GM23338 (cell line): ENCODE measurements at regions not wholly inside any gene's neighbourhood (a gene's known extent, or its start where the extent isn't known, plus 50 kb on each side); places are given as distances from the start of the nearest gene placed in this dataset.
"Not testable (repeated sequence)": the region's sequence is repeated elsewhere in the genome, so short reads cannot be mapped to it uniquely, and the experiment has no call there.

Experiments used
- ATAC-seq: fragments of 200-7000 bp; cut with Tn5 transposase; 3 replicates; pipeline ENCODE4 v1.9.1; 2020
- DNase-seq: peaks from one replicate; pipeline ENCODE4 v3.0.0-alpha.2; 2015; ENCODE audit warnings: low spot score
- H2AFZ ChIP-seq: fragments of 200-600 bp; sonication (generic); 2 replicates; pipeline ENCODE4 v1.8.0; 2016; ENCODE audit warnings: antibody characterized with exemption, mild to moderate bottlenecking, moderate library complexity
- H3F3A ChIP-seq: fragments of 200-600 bp; sonication (generic); replicated peaks from 2 replicates; pipeline ENCODE4 v1.8.0; 2017; ENCODE audit warnings: antibody characterized with exemption, mixed run types, low read depth
- H3K27ac ChIP-seq: fragments of 200-600 bp; sonication (generic); 2 replicates; pipeline ENCODE4 v1.6.1; 2016; ENCODE audit warnings: low read depth
- H3K27me3 ChIP-seq: fragments of 200-600 bp; sonication (generic); 2 replicates; pipeline ENCODE4 v1.8.0; 2016; ENCODE audit warnings: mild to moderate bottlenecking, mixed run types, moderate library complexity; ENCODE audit not compliant: insufficient read depth
- H3K36me3 ChIP-seq: fragments of 200-600 bp; sonication (generic); 2 replicates; pipeline ENCODE4 v1.8.0; 2016; ENCODE audit warnings: mild to moderate bottlenecking; ENCODE audit not compliant: insufficient read depth
- H3K4me1 ChIP-seq: fragments of 200-600 bp; sonication (generic); 2 replicates; pipeline ENCODE4 v1.8.0; 2016; ENCODE audit warnings: mild to moderate bottlenecking, moderate library complexity; ENCODE audit not compliant: insufficient read depth
- H3K4me2 ChIP-seq: fragments of 200-600 bp; sonication (generic); 2 replicates; pipeline ENCODE4 v1.7.1; 2017; ENCODE audit warnings: mixed run types
- H3K4me3 ChIP-seq: fragments of 200-600 bp; sonication (generic); 2 replicates; pipeline ENCODE4 v1.6.1; 2016; ENCODE audit warnings: mixed run types
- H3K79me2 ChIP-seq: fragments of 200-600 bp; sonication (generic); replicated peaks from 2 replicates; pipeline ENCODE4 v1.8.0; 2017; ENCODE audit warnings: mild to moderate bottlenecking; ENCODE audit not compliant: insufficient read depth
- H3K9me2 ChIP-seq: fragments of 200-600 bp; sonication (generic); 2 replicates; pipeline ENCODE4 v1.8.0; 2017; ENCODE audit not compliant: insufficient read depth
- H4K20me1 ChIP-seq: fragments of 200-600 bp; sonication (generic); replicated peaks from 2 replicates; pipeline ENCODE4 v1.8.0; 2017; ENCODE audit warnings: mild to moderate bottlenecking; ENCODE audit not compliant: insufficient read depth
- H3K27ac Mint-ChIP-seq: 2 replicates; pipeline ENCODE4 v1.8.0; 2020; ENCODE audit warnings: inconsistent platforms, mild to moderate bottlenecking, moderate library complexity, mixed read lengths
- H3K27me3 Mint-ChIP-seq: 3 replicates; pipeline ENCODE4 v1.8.0; 2022; ENCODE audit warnings: low read depth, mild to moderate bottlenecking, moderate library complexity, mixed read lengths, inconsistent platforms; ENCODE audit not compliant: insufficient read depth, poor library complexity
- H3K36me3 Mint-ChIP-seq: 3 replicates; pipeline ENCODE4 v1.8.0; 2021; ENCODE audit warnings: low read depth, mild to moderate bottlenecking, inconsistent platforms, moderate library complexity, mixed read lengths
- H3K4me1 Mint-ChIP-seq: 3 replicates; pipeline ENCODE4 v1.8.0; 2020; ENCODE audit warnings: mild to moderate bottlenecking, inconsistent platforms, mixed read lengths
- H3K4me3 Mint-ChIP-seq: 3 replicates; pipeline ENCODE4 v1.8.0; 2021; ENCODE audit warnings: moderate library complexity, mild to moderate bottlenecking, inconsistent platforms, mixed read lengths
- H3K9me3 Mint-ChIP-seq: 3 replicates; pipeline ENCODE4 v1.8.0; 2020; ENCODE audit warnings: moderate library complexity, mild to moderate bottlenecking, inconsistent platforms, mixed read lengths
- CREB1 ChIP-seq: fragments of 250-450 bp; sonication (Bioruptor Pico); IDR thresholded peaks from 2 replicates; pipeline ENCODE4 v1.5.0; 2020; ENCODE audit warnings: low read depth, mild to moderate bottlenecking, moderate library complexity
- EZH2 ChIP-seq: fragments of 200-600 bp; sonication (generic); IDR thresholded peaks from one replicate; pipeline ENCODE4 v1.8.0; 2017; ENCODE audit warnings: antibody characterized with exemption, mild to moderate bottlenecking, low read depth; ENCODE audit not compliant: unreplicated experiment
- EZH2phosphoT487 ChIP-seq: fragments of 200-600 bp; sonication (generic); IDR thresholded peaks from one replicate; pipeline ENCODE4 v1.8.1; 2018; ENCODE audit warnings: antibody characterized with exemption; ENCODE audit not compliant: unreplicated experiment
- NANOG ChIP-seq: IDR thresholded peaks from 2 replicates; pipeline ENCODE4 v1.6.1; 2016; ENCODE audit warnings: antibody characterized with exemption, borderline replicate concordance
- POLR2AphosphoS5 ChIP-seq: IDR thresholded peaks from 2 replicates; pipeline ENCODE4 v1.6.1; 2016; ENCODE audit warnings: antibody characterized with exemption, low read depth
- STAT1 ChIP-seq: IDR thresholded peaks from one replicate; pipeline ENCODE4 v1.6.1; 2016; ENCODE audit warnings: antibody characterized with exemption; ENCODE audit not compliant: unreplicated experiment
- ZNF331 ChIP-seq: fragments of 250-450 bp; sonication (Bioruptor Pico); IDR thresholded peaks from 2 replicates; pipeline ENCODE4 v1.5.0; 2020; ENCODE audit warnings: low read depth, mild to moderate bottlenecking, moderate library complexity
- TF ChIP-seq, protein P1 (sequence below): IDR thresholded peaks from 2 replicates; pipeline ENCODE4 v1.6.1; 2016; ENCODE audit warnings: antibody characterized with exemption
- TF ChIP-seq, protein P2 (sequence below): fragments of 250-450 bp; sonication (Bioruptor Pico); IDR thresholded peaks from 2 replicates; pipeline ENCODE4 v1.5.0; 2020; ENCODE audit warnings: mild to moderate bottlenecking, moderate library complexity
- TF ChIP-seq, protein P3 (sequence below): IDR thresholded peaks from one replicate; pipeline ENCODE4 v1.6.1; 2018; ENCODE audit warnings: antibody characterized with exemption; ENCODE audit not compliant: unreplicated experiment
- TF ChIP-seq, protein P4 (sequence below), 2 experiments: fragments of 200-600 bp in 1 of 2; sonication (generic) in 1 of 2; conservative IDR thresholded peaks; 2 replicates each; pipeline versions ENCODE4 v1.5.1 to v1.6.1; 2016 to 2017; ENCODE audit warnings: antibody characterized with exemption in 2 of 2, low read depth in 2 of 2, mild to moderate bottlenecking in 2 of 2, moderate library complexity in 1 of 2

DNA sequence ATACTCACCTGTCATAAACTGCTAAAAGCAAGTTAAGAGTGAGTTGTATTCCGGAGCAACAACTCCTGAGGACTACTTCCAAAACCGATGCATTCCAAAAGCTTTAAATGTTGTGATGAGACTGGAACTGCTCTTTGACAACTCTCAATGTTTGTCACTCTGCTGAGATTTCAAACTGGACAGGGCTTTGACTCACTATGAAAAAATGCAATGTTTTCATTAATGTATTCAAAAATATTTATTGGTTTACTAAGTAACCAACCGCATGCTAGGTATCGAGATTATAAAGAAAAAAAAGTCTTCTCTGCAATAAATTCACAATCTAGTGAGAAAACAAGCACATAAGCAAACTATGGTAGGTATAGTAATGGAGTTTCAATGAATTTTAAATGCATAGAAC, 107.9 kb upstream of the GNAI1 start:
- Histone ChIP-seq H3K27ac (no peak overlapping the region), H3K4me1 (no peaks in the 10 kb centered on the region), H2AFZ (no peak overlapping the region), H3K79me2 (no peaks in the 10 kb centered on the region), H3F3A (no peaks in the 10 kb centered on the region), H3K4me3 (no peak overlapping the region), H3K27me3 (no peaks in the 10 kb centered on the region), H3K9me2 (no peaks in the 10 kb centered on the region), H3K4me2 (no peak overlapping the region), H4K20me1 (no peaks in the 10 kb centered on the region), H3K36me3 (no peaks in the 10 kb centered on the region)
- DNase-seq (no peak), ATAC-seq (no peak)
- Mint-ChIP-seq H3K9me3 (peaks cover 27% of the 10 kb centered on the region), H3K4me1 (no peaks in the 10 kb centered on the region), H3K36me3 (peaks cover 9% of the 10 kb centered on the region; the same call in 1 of the 3 replicates), H3K27ac (no peak overlapping the region), H3K27me3 (no peaks in the 10 kb centered on the region), H3K4me3 (no peak overlapping the region)
- TF ChIP-seq, protein P1, sequence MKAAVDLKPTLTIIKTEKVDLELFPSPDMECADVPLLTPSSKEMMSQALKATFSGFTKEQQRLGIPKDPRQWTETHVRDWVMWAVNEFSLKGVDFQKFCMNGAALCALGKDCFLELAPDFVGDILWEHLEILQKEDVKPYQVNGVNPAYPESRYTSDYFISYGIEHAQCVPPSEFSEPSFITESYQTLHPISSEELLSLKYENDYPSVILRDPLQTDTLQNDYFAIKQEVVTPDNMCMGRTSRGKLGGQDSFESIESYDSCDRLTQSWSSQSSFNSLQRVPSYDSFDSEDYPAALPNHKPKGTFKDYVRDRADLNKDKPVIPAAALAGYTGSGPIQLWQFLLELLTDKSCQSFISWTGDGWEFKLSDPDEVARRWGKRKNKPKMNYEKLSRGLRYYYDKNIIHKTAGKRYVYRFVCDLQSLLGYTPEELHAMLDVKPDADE, result no peak
- TF ChIP-seq POLR2AphosphoS5 (no peak), EZH2phosphoT487 (no peak), ZNF331 (no peak), NANOG (no peak), EZH2 (no peak), CREB1 (CRISPR knock-in tag) (no peak), STAT1 (no peak)
- TF ChIP-seq, protein P2, sequence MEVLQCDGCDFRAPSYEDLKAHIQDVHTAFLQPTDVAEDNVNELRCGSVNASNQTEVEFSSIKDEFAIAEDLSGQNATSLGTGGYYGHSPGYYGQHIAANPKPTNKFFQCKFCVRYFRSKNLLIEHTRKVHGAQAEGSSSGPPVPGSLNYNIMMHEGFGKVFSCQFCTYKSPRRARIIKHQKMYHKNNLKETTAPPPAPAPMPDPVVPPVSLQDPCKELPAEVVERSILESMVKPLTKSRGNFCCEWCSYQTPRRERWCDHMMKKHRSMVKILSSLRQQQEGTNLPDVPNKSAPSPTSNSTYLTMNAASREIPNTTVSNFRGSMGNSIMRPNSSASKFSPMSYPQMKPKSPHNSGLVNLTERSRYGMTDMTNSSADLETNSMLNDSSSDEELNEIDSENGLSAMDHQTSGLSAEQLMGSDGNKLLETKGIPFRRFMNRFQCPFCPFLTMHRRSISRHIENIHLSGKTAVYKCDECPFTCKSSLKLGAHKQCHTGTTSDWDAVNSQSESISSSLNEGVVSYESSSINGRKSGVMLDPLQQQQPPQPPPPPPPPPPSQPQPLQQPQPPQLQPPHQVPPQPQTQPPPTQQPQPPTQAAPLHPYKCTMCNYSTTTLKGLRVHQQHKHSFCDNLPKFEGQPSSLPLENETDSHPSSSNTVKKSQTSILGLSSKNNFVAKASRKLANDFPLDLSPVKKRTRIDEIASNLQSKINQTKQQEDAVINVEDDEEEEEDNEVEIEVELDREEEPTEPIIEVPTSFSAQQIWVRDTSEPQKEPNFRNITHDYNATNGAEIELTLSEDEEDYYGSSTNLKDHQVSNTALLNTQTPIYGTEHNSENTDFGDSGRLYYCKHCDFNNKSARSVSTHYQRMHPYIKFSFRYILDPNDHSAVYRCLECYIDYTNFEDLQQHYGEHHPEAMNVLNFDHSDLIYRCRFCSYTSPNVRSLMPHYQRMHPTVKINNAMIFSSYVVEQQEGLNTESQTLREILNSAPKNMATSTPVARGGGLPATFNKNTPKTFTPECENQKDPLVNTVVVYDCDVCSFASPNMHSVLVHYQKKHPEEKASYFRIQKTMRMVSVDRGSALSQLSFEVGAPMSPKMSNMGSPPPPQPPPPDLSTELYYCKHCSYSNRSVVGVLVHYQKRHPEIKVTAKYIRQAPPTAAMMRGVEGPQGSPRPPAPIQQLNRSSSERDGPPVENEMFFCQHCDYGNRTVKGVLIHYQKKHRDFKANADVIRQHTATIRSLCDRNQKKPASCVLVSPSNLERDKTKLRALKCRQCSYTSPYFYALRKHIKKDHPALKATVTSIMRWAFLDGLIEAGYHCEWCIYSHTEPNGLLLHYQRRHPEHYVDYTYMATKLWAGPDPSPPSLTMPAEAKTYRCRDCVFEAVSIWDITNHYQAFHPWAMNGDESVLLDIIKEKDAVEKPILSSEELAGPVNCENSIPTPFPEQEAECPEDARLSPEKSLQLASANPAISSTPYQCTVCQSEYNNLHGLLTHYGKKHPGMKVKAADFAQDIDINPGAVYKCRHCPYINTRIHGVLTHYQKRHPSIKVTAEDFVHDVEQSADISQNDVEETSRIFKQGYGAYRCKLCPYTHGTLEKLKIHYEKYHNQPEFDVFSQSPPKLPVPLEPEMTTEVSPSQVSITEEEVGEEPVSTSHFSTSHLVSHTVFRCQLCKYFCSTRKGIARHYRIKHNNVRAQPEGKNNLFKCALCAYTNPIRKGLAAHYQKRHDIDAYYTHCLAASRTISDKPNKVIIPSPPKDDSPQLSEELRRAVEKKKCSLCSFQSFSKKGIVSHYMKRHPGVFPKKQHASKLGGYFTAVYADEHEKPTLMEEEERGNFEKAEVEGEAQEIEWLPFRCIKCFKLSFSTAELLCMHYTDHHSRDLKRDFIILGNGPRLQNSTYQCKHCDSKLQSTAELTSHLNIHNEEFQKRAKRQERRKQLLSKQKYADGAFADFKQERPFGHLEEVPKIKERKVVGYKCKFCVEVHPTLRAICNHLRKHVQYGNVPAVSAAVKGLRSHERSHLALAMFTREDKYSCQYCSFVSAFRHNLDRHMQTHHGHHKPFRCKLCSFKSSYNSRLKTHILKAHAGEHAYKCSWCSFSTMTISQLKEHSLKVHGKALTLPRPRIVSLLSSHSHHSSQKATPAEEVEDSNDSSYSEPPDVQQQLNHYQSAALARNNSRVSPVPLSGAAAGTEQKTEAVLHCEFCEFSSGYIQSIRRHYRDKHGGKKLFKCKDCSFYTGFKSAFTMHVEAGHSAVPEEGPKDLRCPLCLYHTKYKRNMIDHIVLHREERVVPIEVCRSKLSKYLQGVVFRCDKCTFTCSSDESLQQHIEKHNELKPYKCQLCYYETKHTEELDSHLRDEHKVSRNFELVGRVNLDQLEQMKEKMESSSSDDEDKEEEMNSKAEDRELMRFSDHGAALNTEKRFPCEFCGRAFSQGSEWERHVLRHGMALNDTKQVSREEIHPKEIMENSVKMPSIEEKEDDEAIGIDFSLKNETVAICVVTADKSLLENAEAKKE (CRISPR knock-in tag), result no peak
- TF ChIP-seq, protein P3, sequence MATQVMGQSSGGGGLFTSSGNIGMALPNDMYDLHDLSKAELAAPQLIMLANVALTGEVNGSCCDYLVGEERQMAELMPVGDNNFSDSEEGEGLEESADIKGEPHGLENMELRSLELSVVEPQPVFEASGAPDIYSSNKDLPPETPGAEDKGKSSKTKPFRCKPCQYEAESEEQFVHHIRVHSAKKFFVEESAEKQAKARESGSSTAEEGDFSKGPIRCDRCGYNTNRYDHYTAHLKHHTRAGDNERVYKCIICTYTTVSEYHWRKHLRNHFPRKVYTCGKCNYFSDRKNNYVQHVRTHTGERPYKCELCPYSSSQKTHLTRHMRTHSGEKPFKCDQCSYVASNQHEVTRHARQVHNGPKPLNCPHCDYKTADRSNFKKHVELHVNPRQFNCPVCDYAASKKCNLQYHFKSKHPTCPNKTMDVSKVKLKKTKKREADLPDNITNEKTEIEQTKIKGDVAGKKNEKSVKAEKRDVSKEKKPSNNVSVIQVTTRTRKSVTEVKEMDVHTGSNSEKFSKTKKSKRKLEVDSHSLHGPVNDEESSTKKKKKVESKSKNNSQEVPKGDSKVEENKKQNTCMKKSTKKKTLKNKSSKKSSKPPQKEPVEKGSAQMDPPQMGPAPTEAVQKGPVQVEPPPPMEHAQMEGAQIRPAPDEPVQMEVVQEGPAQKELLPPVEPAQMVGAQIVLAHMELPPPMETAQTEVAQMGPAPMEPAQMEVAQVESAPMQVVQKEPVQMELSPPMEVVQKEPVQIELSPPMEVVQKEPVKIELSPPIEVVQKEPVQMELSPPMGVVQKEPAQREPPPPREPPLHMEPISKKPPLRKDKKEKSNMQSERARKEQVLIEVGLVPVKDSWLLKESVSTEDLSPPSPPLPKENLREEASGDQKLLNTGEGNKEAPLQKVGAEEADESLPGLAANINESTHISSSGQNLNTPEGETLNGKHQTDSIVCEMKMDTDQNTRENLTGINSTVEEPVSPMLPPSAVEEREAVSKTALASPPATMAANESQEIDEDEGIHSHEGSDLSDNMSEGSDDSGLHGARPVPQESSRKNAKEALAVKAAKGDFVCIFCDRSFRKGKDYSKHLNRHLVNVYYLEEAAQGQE, result no peak
- TF ChIP-seq, protein P4, sequence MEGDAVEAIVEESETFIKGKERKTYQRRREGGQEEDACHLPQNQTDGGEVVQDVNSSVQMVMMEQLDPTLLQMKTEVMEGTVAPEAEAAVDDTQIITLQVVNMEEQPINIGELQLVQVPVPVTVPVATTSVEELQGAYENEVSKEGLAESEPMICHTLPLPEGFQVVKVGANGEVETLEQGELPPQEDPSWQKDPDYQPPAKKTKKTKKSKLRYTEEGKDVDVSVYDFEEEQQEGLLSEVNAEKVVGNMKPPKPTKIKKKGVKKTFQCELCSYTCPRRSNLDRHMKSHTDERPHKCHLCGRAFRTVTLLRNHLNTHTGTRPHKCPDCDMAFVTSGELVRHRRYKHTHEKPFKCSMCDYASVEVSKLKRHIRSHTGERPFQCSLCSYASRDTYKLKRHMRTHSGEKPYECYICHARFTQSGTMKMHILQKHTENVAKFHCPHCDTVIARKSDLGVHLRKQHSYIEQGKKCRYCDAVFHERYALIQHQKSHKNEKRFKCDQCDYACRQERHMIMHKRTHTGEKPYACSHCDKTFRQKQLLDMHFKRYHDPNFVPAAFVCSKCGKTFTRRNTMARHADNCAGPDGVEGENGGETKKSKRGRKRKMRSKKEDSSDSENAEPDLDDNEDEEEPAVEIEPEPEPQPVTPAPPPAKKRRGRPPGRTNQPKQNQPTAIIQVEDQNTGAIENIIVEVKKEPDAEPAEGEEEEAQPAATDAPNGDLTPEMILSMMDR (conservative IDR thresholded peaks at IDR 0.05; ENCODE audit: low read depth in 2 of 2), result no peak

DNA sequence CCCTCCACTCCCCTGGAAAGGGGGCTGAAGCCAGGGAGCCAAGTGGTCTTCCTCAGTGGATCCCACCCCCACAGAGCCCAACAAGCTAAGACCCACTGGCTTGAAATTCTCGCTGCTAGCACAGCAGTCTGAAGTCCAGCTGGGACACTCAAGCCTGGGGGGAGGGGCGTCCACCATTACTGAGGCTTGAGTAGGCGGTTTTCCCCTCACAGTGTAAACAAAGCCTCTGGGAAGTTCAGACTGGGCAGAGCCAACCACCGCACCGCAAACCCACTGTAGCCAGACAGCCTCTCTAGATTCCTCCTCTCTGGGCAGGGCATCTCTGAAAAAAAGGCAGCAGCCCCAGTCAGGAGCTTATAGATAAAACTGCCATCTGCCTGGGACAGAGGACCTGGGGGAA, 114.4 kb upstream of the GNAI1 start:
- not testable (repeated sequence) for H3K4me2 ChIP-seq, H3K4me3 Mint-ChIP-seq, ATAC-seq, H3K27ac ChIP-seq, H3K36me3 ChIP-seq, H3K27me3 Mint-ChIP-seq, H3K4me1 ChIP-seq, H3K27ac Mint-ChIP-seq, H3K9me2 ChIP-seq, H3K79me2 ChIP-seq, H4K20me1 ChIP-seq, H3K4me1 Mint-ChIP-seq, H3K27me3 ChIP-seq, H3F3A ChIP-seq, DNase-seq, H3K4me3 ChIP-seq
- H2AFZ ChIP-seq, result peak overlapping the region; percentile 39; the same call in 1 of the 2 replicates
- H3K9me3 Mint-ChIP-seq, result peaks cover 19% of the 10 kb centered on the region
- H3K36me3 Mint-ChIP-seq, result peaks cover 21% of the 10 kb centered on the region
